Activated CD8-positive, alpha-beta T cell treated with anti-CD3 and anti-CD28 coated beads for 36 hours (primary cell): ENCODE measurements at regions not wholly inside any gene's neighbourhood (a gene's known extent, or its start where the extent isn't known, plus 50 kb on each side); places are given as distances from the start of the nearest gene placed in this dataset.

Source experiments
- ATAC-seq: fragments of 200-7000 bp; cut with Tn5 transposase; one replicate; pipeline ENCODE4 v1.10.0; 2021; ENCODE audit warnings: mild to moderate bottlenecking, moderate library complexity
- CTCF ChIA-PET: fragments of 350-600 bp; sonication (Branson Sonifier 250); formaldehyde crosslinking; loops from one replicate; lab custom pipeline; 2021; ENCODE audit warnings: antibody characterized with exemption; lab: Charles Lee
- POLR2A ChIA-PET: fragments of 350-600 bp; sonication (Branson Sonifier 250); formaldehyde crosslinking; loops from one replicate; lab custom pipeline; 2021; ENCODE audit warnings: antibody characterized with exemption; lab: Charles Lee
- DNase-seq: peaks from one replicate; pipeline ENCODE4 v3.0.0-alpha.2; 2020
- H3K27ac Mint-ChIP-seq: one replicate; pipeline ENCODE4 v1.8.0; 2021; ENCODE audit warnings: mild to moderate bottlenecking, mixed read lengths
- H3K27me3 Mint-ChIP-seq: one replicate; pipeline ENCODE4 v1.8.0; 2021; ENCODE audit warnings: mixed read lengths
- H3K36me3 Mint-ChIP-seq: one replicate; pipeline ENCODE4 v1.8.0; 2021; ENCODE audit warnings: low read depth, mixed read lengths
- H3K4me1 Mint-ChIP-seq: one replicate; pipeline ENCODE4 v1.8.0; 2021; ENCODE audit warnings: low read depth, mixed read lengths
- H3K4me3 Mint-ChIP-seq: one replicate; pipeline ENCODE4 v1.8.0; 2021; ENCODE audit warnings: mild to moderate bottlenecking, moderate library complexity, mixed read lengths
- H3K9me3 Mint-ChIP-seq: one replicate; pipeline ENCODE4 v1.8.0; 2021; ENCODE audit warnings: mixed read lengths
- intact Hi-C: fragments of 100-400 bp; cut with micrococcal nuclease; formaldehyde crosslinking; loops from one replicate; pipeline ENCODE4 v1.10.0; 2022
- TF ChIP-seq, protein P1 (sequence below): fragments of 200-600 bp; IDR thresholded peaks from one replicate; pipeline ENCODE4 v1.8.0; 2022; ENCODE audit warnings: antibody characterized with exemption, mild to moderate bottlenecking

DNA sequence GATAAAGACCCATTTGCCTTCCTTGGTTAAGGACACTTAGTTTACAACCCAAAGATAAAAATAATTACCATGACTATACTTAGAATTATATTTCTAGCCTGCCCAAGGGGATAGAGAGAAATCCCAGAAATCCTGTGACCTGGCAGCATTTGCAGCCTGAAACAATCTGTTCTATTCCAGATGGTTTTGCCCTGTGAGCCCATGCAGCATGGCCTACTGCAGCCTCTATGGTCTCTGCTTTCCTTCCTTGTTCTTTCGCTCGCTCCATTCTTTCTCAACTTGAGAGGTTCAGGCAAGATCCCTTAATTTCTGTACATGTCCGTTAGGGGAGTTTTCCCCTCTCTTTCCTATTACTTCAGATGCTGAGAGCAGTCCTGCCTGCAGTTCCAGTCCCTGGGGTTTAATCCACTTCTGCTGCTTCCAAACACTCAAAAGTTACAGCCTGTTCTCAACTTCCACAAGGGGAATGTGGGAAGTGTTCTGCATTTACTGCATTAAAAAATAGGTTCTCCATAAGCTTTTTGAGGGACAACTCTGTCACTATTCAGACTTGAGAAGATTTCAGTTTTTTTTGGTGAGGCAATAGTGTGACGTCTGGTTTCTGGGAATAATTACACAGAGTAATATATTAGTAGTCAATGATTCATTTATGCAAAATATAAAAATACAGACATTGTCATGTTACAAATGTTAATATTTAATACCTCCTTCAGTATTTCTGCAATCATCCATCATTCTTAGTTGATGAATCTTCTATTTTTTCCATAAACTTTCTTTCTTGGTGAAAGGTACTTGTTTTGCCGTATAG lies 80.3 kb downstream of the CDCA7 start:
- TF ChIP-seq, protein P1, sequence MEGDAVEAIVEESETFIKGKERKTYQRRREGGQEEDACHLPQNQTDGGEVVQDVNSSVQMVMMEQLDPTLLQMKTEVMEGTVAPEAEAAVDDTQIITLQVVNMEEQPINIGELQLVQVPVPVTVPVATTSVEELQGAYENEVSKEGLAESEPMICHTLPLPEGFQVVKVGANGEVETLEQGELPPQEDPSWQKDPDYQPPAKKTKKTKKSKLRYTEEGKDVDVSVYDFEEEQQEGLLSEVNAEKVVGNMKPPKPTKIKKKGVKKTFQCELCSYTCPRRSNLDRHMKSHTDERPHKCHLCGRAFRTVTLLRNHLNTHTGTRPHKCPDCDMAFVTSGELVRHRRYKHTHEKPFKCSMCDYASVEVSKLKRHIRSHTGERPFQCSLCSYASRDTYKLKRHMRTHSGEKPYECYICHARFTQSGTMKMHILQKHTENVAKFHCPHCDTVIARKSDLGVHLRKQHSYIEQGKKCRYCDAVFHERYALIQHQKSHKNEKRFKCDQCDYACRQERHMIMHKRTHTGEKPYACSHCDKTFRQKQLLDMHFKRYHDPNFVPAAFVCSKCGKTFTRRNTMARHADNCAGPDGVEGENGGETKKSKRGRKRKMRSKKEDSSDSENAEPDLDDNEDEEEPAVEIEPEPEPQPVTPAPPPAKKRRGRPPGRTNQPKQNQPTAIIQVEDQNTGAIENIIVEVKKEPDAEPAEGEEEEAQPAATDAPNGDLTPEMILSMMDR = no peak
- H3K9me3 Mint-ChIP-seq = no peaks in the 10 kb centered on the region
- POLR2A ChIA-PET = no interaction called here
- no peak overlapping the region for H3K27ac Mint-ChIP-seq
- CTCF ChIA-PET = no interaction called here
- no peaks in the 10 kb centered on the region for H3K36me3 Mint-ChIP-seq
- peaks cover 7% of the 10 kb centered on the region for H3K4me1 Mint-ChIP-seq
- H3K27me3 Mint-ChIP-seq = peaks cover 11% of the 10 kb centered on the region
- ATAC-seq = no peak
- H3K4me3 Mint-ChIP-seq = no peak overlapping the region
- DNase-seq = no peak
- intact Hi-C loops = no loop called here

DNA sequence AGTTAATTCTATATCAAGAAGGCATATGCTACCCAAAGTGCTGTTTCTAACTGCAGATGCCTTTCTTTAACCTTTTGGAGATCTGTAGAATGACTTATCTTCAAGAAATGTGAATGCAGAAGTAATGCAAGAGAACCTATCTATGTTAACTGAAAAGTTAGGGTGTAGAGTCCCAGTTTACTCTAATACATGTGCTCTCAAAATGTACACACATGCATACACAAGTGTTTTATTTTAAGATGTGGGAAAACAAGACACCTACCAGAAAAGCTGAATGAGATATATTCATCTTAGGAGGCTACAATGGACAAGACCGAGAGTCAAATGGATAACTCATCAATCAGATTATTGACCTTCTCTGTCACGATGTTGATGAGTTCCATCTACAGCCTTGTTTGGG lies 80.9 kb downstream of the CDCA7 start:
- TF ChIP-seq, protein P1 = no peak
- Mint-ChIP-seq H3K4me1 (peaks cover 7% of the 10 kb centered on the region), H3K27ac (no peak overlapping the region), H3K36me3 (no peaks in the 10 kb centered on the region), H3K9me3 (no peaks in the 10 kb centered on the region), H3K4me3 (no peak overlapping the region), H3K27me3 (peaks cover 11% of the 10 kb centered on the region)
- DNase-seq (no peak), ATAC-seq (no peak)
- CTCF ChIA-PET = no interaction called here
- POLR2A ChIA-PET = no interaction called here
- intact Hi-C loops = no loop called here

DNA sequence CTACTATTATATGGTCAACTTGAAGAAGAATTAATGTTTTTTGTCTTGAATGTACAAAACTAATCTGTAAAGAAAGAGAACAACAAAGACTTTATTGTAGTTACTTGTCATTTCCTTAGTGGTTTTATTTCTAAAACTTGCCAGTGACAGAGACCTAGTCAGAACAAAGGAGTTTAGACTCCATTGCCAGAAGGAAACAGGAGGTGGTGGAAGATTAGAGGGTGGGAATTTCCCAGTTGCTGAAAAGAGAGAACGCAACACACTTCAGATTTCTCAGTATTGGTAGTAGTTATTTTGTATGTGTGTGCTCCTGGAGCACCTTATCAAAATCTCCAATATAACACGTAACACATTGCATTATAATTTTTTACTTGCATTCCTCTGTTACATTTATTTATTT lies 81.4 kb downstream of the CDCA7 start:
- ChIA-PET CTCF (no interaction called here), POLR2A (no interaction called here)
- H3K36me3 Mint-ChIP-seq = no peaks in the 10 kb centered on the region
- H3K27ac Mint-ChIP-seq = no peak overlapping the region
- no peaks in the 10 kb centered on the region for H3K9me3 Mint-ChIP-seq
- TF ChIP-seq, protein P1 = no peak
- H3K27me3 Mint-ChIP-seq = peaks cover 10% of the 10 kb centered on the region
- ATAC-seq (peak; percentile 37), DNase-seq (peak; percentile 5)
- H3K4me1 Mint-ChIP-seq = peaks cover 7% of the 10 kb centered on the region
- H3K4me3 Mint-ChIP-seq = no peak overlapping the region
- intact Hi-C loops = no loop called here

DNA sequence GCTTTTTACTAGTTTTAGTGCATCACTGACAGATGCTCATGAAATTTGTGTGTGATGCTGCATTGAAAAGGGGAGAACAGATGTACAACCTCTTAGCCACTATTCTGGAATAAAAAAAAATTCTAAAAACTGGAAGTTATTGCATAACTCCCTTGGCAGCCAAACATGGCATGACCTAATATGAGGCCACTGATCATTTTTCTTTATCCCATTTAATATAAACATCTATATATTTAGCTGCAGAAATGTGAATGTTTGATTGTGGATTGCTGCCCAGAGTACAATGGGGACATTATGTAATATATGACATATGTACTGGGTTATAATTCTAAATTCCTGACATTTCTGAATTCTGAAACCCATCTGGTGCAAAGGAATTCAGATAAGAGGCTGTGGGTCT lies 86.5 kb downstream of the CDCA7 start:
- Mint-ChIP-seq H3K4me3 (no peak overlapping the region), H3K27ac (no peak overlapping the region), H3K27me3 (peaks cover 3% of the 10 kb centered on the region), H3K4me1 (no peaks in the 10 kb centered on the region), H3K36me3 (no peaks in the 10 kb centered on the region), H3K9me3 (no peaks in the 10 kb centered on the region)
- no peak for ATAC-seq
- POLR2A ChIA-PET = no interaction called here
- TF ChIP-seq, protein P1 = no peak
- DNase-seq = no peak
- intact Hi-C loops = no loop called here
- CTCF ChIA-PET = interaction anchor here (1.0 kb wide), 1 partner anchor 412 kb away, joined by 3 read pairs; no protein-coding TSS in a partner anchor

DNA sequence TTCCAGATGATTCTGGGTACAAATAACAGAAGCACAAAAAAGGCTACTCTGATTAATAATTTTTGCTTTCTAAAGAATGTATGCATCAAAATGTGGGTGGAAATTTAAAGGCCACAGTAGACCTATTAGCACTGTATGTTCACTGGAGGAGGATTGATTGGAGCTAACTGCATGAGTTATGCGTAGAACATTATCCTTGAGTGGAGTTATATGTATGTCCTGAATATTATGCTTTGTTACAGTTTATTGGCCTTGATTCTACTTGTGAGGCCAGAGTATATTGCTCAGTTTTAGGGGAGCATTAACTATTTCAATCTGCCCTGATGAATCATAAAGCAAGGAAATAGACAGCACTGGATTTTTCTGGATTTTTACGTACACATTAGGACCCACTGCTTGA lies 87.9 kb downstream of the CDCA7 start:
- Mint-ChIP-seq H3K36me3 (no peaks in the 10 kb centered on the region), H3K4me3 (no peak overlapping the region), H3K9me3 (no peaks in the 10 kb centered on the region), H3K27ac (no peak overlapping the region), H3K4me1 (no peaks in the 10 kb centered on the region), H3K27me3 (peaks cover 3% of the 10 kb centered on the region)
- ATAC-seq (no peak), DNase-seq (no peak)
- TF ChIP-seq, protein P1 = no peak
- POLR2A ChIA-PET = no interaction called here
- intact Hi-C loops = no loop called here
- CTCF ChIA-PET = interaction anchor here (0.7 kb wide), 1 partner anchor 487 kb away, joined by 3 read pairs; no protein-coding TSS in a partner anchor
